ENCODE measurements at regions not wholly inside any gene's neighbourhood (a gene's known extent, or its start where the extent isn't known, plus 50 kb on each side); places are given as distances from the start of the nearest gene placed in this dataset.

DNA sequence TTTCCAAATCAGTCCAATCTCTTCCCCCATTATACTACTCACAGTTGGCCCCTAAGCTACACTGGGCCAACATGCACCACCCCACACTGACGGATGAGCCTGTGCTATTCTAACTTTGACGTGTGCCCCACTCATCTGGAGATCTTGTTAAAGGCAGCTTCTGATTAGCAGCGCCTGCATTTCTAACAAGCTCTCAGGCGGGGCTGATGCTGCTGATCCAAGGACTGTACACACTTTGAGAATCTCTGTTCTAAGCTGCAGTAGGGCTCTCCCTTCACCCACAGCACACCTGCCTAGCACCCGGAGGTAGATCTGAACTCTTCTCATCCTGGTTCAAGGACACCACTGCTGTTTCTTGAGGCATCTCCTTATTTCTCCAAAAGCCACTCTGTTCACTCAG lies 200.7 kb downstream of the SLC4A3 start:
- Mint-ChIP-seq H3K4me3 (ENCODE audit: unreplicated experiment) (no peak overlapping the region), H3K27me3 (ENCODE audit: unreplicated experiment) (no peaks in the 10 kb centered on the region), H3K36me3 (ENCODE audit: unreplicated experiment) (no peaks in the 10 kb centered on the region), H3K9me3 (ENCODE audit: unreplicated experiment) (no peaks in the 10 kb centered on the region), H3K4me1 (ENCODE audit: low read depth, unreplicated experiment) (no peaks in the 10 kb centered on the region), H3K27ac (ENCODE audit: unreplicated experiment) (no peak overlapping the region)
- no peak for DNase-seq
- TF ChIP-seq, protein P1, sequence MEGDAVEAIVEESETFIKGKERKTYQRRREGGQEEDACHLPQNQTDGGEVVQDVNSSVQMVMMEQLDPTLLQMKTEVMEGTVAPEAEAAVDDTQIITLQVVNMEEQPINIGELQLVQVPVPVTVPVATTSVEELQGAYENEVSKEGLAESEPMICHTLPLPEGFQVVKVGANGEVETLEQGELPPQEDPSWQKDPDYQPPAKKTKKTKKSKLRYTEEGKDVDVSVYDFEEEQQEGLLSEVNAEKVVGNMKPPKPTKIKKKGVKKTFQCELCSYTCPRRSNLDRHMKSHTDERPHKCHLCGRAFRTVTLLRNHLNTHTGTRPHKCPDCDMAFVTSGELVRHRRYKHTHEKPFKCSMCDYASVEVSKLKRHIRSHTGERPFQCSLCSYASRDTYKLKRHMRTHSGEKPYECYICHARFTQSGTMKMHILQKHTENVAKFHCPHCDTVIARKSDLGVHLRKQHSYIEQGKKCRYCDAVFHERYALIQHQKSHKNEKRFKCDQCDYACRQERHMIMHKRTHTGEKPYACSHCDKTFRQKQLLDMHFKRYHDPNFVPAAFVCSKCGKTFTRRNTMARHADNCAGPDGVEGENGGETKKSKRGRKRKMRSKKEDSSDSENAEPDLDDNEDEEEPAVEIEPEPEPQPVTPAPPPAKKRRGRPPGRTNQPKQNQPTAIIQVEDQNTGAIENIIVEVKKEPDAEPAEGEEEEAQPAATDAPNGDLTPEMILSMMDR (IDR thresholded peaks at IDR 0.05; ENCODE audit: partially characterized antibody, unreplicated experiment) = no peak

DNA sequence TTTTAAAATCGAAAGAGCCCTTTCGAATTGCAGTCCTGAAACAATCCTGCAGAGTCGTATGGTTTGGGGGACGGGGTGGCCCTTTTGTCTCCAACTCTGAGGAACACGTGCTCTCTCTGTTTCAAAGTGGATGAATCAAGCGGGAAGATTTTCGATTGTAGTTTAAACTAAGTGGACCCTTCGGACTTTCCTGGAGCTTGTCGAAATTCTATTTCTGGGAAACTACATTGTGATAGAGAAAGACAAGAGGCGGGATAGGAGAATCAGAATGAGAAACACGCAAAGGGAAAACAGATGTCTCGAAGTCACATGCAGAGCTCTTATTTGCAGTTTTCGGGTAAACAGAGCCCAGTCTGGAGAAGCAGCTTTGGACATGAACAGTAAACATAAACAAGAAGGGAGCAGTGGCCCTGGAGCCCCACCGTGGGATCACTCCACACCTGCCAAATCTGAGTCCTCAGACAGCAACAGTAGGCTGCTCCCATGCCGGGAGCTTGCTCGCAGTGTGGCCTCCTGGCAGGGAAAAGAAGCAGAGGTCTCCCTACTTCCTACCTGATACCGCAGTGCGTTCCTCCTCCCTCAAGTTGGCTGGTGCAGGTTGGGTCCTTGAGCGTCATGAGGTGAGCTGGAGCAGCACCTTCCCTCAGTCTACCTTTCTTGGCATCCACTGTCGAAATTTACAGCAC lies 202.4 kb downstream of the SLC4A3 start:
- no peak for DNase-seq
- TF ChIP-seq, protein P1 (IDR thresholded peaks at IDR 0.05; ENCODE audit: partially characterized antibody, unreplicated experiment) = no peak
- no peaks in the 10 kb centered on the region for H3K9me3 Mint-ChIP-seq (ENCODE audit: unreplicated experiment)
- H3K4me3 Mint-ChIP-seq (ENCODE audit: unreplicated experiment) = no peak overlapping the region
- H3K36me3 Mint-ChIP-seq (ENCODE audit: unreplicated experiment) = no peaks in the 10 kb centered on the region
- H3K27me3 Mint-ChIP-seq (ENCODE audit: unreplicated experiment) = no peaks in the 10 kb centered on the region
- no peak overlapping the region for H3K27ac Mint-ChIP-seq (ENCODE audit: unreplicated experiment)
- H3K4me1 Mint-ChIP-seq (ENCODE audit: low read depth, unreplicated experiment) = no peaks in the 10 kb centered on the region

DNA sequence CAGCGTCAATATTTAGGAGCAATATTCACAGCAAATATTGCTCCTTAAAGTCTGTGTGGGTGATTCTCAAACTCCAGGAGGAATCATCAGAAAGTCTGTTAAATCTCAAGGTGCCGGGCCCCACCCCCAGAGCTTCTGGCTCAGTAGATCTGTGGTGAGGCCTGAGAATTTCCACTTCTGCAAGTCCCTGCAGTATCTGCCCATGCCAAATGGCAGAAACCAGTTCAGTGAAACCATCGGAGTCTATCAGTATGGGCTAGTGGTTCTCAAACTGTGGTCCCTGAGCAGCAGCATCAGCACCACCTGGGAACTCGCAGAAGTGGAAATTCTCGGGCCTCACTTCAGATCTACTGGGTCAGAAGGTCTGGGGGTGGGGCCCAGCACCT lies 202.9 kb downstream of the SLC4A3 start:
- H3K36me3 Mint-ChIP-seq (ENCODE audit: unreplicated experiment) = no peaks in the 10 kb centered on the region
- no peaks in the 10 kb centered on the region for H3K4me1 Mint-ChIP-seq (ENCODE audit: low read depth, unreplicated experiment)
- TF ChIP-seq, protein P1 (IDR thresholded peaks at IDR 0.05; ENCODE audit: partially characterized antibody, unreplicated experiment) = no peak
- no peak for DNase-seq
- no peak overlapping the region for H3K4me3 Mint-ChIP-seq (ENCODE audit: unreplicated experiment)
- no peaks in the 10 kb centered on the region for H3K9me3 Mint-ChIP-seq (ENCODE audit: unreplicated experiment)
- no peaks in the 10 kb centered on the region for H3K27me3 Mint-ChIP-seq (ENCODE audit: unreplicated experiment)
- no peak overlapping the region for H3K27ac Mint-ChIP-seq (ENCODE audit: unreplicated experiment)

DNA sequence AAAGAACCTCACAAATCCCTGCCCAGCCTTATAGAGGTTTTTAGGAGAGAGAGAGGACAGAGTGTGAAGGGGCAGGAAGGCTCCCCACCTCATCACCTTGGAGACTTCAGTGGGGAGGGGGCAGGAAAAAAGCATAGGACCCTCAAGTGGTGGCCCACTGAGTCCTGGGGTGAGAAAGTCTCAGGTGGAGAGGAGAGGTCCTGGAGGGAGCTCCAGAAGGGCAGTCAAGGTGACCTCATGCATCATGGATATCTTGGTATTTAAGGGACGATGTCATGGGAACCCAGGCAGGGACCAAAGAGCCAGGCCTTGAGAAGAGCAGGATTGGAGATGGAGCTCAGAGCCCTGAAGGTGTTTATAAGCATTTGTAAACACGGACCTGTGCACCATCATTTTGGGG lies 204.5 kb downstream of the SLC4A3 start:
- TF ChIP-seq, protein P1 (IDR thresholded peaks at IDR 0.05; ENCODE audit: partially characterized antibody, unreplicated experiment) = no peak
- no peaks in the 10 kb centered on the region for H3K27me3 Mint-ChIP-seq (ENCODE audit: unreplicated experiment)
- H3K9me3 Mint-ChIP-seq (ENCODE audit: unreplicated experiment) = no peaks in the 10 kb centered on the region
- H3K4me1 Mint-ChIP-seq (ENCODE audit: low read depth, unreplicated experiment) = no peaks in the 10 kb centered on the region
- DNase-seq = no peak
- H3K36me3 Mint-ChIP-seq (ENCODE audit: unreplicated experiment) = no peaks in the 10 kb centered on the region
- no peak overlapping the region for H3K4me3 Mint-ChIP-seq (ENCODE audit: unreplicated experiment)
- H3K27ac Mint-ChIP-seq (ENCODE audit: unreplicated experiment) = no peak overlapping the region

DNA sequence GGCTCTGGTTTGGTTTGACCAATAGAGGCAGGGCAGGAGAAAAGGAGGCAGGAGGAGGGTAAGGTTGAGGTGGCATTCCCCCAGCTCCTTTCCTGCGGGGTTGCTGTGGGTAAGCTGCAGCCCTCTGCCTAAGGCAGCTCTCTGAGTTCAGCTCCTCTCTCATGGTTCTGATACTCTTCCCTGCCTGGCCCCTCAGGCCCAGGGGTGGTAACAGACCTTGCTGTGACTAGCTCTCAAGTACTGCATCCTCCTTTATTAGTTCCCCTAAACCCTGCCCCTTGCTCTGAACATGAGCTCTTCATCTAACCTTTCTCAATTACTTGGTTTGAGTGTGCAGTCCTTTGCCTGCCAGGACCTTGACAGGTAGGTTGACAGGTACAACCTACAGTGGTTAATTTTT lies 205.5 kb downstream of the SLC4A3 start:
- TF ChIP-seq, protein P1 (IDR thresholded peaks at IDR 0.05; ENCODE audit: partially characterized antibody, unreplicated experiment) = no peak
- no peak for DNase-seq
- Mint-ChIP-seq H3K36me3 (ENCODE audit: unreplicated experiment) (no peaks in the 10 kb centered on the region), H3K4me3 (ENCODE audit: unreplicated experiment) (no peak overlapping the region), H3K9me3 (ENCODE audit: unreplicated experiment) (no peaks in the 10 kb centered on the region), H3K4me1 (ENCODE audit: low read depth, unreplicated experiment) (no peaks in the 10 kb centered on the region), H3K27me3 (ENCODE audit: unreplicated experiment) (no peaks in the 10 kb centered on the region), H3K27ac (ENCODE audit: unreplicated experiment) (no peak overlapping the region)
